Activated CD4-positive, alpha-beta memory T cell treated with anti-CD3 and anti-CD28 coated beads, Interleukin-2, amount 10 ng/mL, durations not matched to agents 7 days and 5 days (primary cell): ENCODE measurements at regions not wholly inside any gene's neighbourhood (a gene's known extent, or its start where the extent isn't known, plus 50 kb on each side); places are given as distances from the start of the nearest gene placed in this dataset.
"Not testable (repeated sequence)": the region's sequence is repeated elsewhere in the genome, so short reads cannot be mapped to it uniquely, and the experiment has no call there.

Experiments used
- CTCF ChIA-PET: fragments of 350-600 bp; sonication (Branson Sonifier 250); formaldehyde crosslinking; loops from one replicate; lab custom pipeline; 2021; ENCODE audit warnings: antibody characterized with exemption, inconsistent platforms; lab: Charles Lee
- POLR2A ChIA-PET: fragments of 350-600 bp; sonication (Branson Sonifier 250); formaldehyde crosslinking; loops from one replicate; lab custom pipeline; 2021; ENCODE audit warnings: antibody characterized with exemption; lab: Charles Lee
- DNase-seq: peaks from one replicate; pipeline ENCODE4 v3.0.0-alpha.2; 2020
- H3K27ac Mint-ChIP-seq: one replicate; pipeline ENCODE4 v1.8.0; 2021; ENCODE audit warnings: mild to moderate bottlenecking, mixed read lengths
- H3K27me3 Mint-ChIP-seq: one replicate; pipeline ENCODE4 v1.8.0; 2021; ENCODE audit warnings: mixed read lengths
- H3K36me3 Mint-ChIP-seq: one replicate; pipeline ENCODE4 v1.8.0; 2021; ENCODE audit warnings: low read depth, mixed read lengths
- H3K4me1 Mint-ChIP-seq: one replicate; pipeline ENCODE4 v1.8.0; 2021; ENCODE audit warnings: mixed read lengths
- H3K4me3 Mint-ChIP-seq: one replicate; pipeline ENCODE4 v1.8.0; 2021; ENCODE audit warnings: mild to moderate bottlenecking, mixed read lengths
- H3K9me3 Mint-ChIP-seq: one replicate; pipeline ENCODE4 v1.8.0; 2021; ENCODE audit warnings: mixed read lengths

GRCh38 chr2:234248213-234248710 is 197.8 kb downstream of the SPP2 start:
- H3K9me3 Mint-ChIP-seq, CTCF ChIA-PET, POLR2A ChIA-PET, DNase-seq, H3K36me3 Mint-ChIP-seq, H3K4me3 Mint-ChIP-seq, H3K27me3 Mint-ChIP-seq, H3K27ac Mint-ChIP-seq: not testable (repeated sequence)
- H3K4me1 Mint-ChIP-seq, result peaks cover 18% of the 10 kb centered on the region

DNA sequence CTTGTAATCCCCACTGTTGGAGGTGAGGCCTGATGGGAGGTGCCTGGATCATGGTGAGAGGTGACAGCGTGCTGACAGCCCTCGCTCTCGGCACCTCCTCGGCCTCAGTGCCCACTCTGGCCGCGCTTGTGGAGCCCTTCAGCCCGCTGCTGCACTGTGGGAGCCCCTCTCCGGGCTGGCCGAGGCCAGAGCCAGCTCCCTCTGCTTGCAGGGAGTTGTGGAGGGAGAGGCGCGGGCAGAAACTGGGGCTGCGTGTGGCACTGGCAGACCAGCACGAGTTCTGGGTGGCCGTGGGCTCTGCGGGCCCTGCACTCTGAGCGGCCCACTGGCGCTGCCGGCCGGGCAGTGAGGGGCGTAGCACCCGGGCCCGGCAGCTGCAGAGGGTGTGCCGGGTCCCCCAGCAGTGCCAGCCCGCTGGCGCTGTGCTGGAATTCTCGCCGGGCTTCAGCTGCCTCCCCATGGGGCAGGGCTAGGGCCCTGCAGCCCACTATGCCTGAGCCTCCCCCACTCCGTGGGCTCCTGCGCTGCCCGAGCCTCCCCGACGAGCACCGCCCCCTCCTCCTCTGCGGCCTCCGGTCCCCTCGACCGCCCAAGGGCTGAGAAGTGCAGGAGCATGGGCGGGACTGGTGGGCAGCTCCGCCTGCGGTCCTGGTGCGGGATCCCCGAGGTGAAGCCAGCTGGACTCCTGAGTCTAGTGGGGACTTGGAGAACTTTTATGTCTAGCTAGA is 197.1 kb downstream of the SPP2 start:
- ChIA-PET POLR2A (no interaction called here), CTCF (no interaction called here)
- no peak for DNase-seq
- Mint-ChIP-seq H3K27me3 (peaks cover 4% of the 10 kb centered on the region), H3K4me1 (peaks cover 21% of the 10 kb centered on the region), H3K4me3 (no peak overlapping the region), H3K36me3 (no peaks in the 10 kb centered on the region), H3K27ac (no peak overlapping the region), H3K9me3 (peaks cover 3% of the 10 kb centered on the region)

DNA sequence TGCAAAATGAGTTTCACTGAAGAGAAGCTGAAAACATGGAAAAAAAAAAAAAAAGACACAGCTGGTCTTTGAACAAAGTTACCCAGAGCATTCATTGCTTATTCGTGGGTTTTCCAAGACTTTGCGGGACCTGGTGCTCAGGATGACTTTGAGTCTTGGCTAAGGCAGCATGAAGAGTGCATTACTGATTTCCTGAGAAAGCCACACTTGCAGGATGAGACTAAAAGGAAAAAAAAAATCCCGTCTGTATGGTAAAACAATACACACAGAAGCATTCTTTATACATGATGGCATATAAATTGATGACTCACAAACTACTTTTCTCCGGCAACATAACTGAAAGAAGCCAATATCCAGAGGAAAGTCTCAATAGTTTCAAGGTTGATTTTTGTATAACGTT is 195.4 kb downstream of the SPP2 start:
- H3K36me3 Mint-ChIP-seq, result peaks cover 1% of the 10 kb centered on the region
- H3K27ac Mint-ChIP-seq, result no peak overlapping the region
- peaks cover 21% of the 10 kb centered on the region for H3K4me1 Mint-ChIP-seq
- H3K27me3 Mint-ChIP-seq, result peaks cover 3% of the 10 kb centered on the region
- POLR2A ChIA-PET, result interaction anchor here (0.5 to 0.6 kb wide), 2 partner anchors 99 to 691 kb away, joined by 3 to 4 read pairs; no protein-coding TSS in a partner anchor
- H3K9me3 Mint-ChIP-seq, result peaks cover 3% of the 10 kb centered on the region
- CTCF ChIA-PET, result no interaction called here
- no peak for DNase-seq
- no peak overlapping the region for H3K4me3 Mint-ChIP-seq

DNA sequence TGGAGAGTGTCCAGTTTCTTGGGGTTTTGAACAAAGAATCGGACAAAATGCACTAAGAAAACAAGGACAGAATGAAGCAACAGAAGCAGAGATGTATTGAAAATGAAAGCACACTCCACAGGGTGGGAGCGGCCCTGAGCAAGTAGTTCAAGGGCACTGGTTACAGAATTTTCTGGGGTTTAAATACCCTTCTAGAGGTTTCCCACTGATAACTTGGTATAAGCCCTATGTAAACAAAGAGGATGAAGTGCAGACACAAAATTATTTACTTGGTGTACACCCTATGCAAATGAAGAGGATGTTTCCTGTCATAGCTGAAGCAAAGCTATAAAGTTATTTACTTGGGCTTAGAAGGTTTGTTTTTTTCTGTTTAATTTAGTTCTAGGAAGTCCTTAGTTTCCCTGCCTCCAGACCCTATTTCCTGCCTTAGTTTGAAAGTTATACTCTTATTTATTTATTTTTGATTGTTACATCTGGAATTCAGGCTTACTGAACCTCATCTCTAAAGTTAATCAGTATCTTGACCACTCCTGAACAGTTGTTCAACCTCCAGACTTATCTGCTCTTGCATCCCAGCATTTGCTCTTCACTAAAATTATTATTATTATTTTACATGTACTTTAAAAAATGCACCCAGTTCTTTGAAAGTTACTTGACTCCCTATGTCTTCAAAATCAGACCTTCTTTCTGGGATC is 193.5 kb downstream of the SPP2 start:
- H3K4me3 Mint-ChIP-seq, result peak overlapping the region; percentile 53
- peak; percentile 23 for DNase-seq
- peaks cover 21% of the 10 kb centered on the region for H3K4me1 Mint-ChIP-seq
- no peaks in the 10 kb centered on the region for H3K27me3 Mint-ChIP-seq
- ChIA-PET CTCF (interaction anchor here (1.1 kb wide), 1 partner anchor 109 kb away, joined by 3 read pairs; no protein-coding TSS in a partner anchor), POLR2A (no interaction called here)
- peaks cover 4% of the 10 kb centered on the region for H3K36me3 Mint-ChIP-seq
- H3K27ac Mint-ChIP-seq, result peak overlapping the region; percentile 77
- H3K9me3 Mint-ChIP-seq, result peaks cover 5% of the 10 kb centered on the region

DNA sequence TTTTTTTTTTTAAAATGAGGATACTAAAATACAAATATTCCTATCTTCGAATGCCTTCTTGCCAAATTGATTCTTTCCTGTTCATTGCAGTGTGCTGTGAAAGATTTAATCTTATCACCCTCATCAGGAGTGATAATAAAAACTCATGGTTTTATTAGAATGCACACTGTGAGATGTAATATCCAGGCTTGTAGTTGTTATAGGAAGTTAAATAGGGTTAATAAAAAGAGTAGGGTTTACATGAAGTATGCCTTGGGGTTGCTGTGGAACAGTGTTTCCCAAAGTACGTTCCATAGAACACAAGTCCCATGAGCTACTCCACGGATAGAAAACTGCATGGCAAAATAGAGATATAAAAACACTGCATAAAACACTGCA is 191.9 kb downstream of the SPP2 start:
- ChIA-PET POLR2A (interaction anchor here (1.3 kb wide), 1 partner anchor 248 kb away, joined by 3 read pairs; no protein-coding TSS in a partner anchor), CTCF (interaction anchor here (0.8 to 1.9 kb wide), 3 partner anchors 30 to 253 kb away, joined by 3 to 4 read pairs (median 3); no protein-coding TSS in a partner anchor)
- peaks cover 7% of the 10 kb centered on the region for H3K9me3 Mint-ChIP-seq
- H3K36me3 Mint-ChIP-seq, result peaks cover 4% of the 10 kb centered on the region
- no peak for DNase-seq
- H3K27ac Mint-ChIP-seq, result no peak overlapping the region
- H3K27me3 Mint-ChIP-seq, result no peaks in the 10 kb centered on the region
- peaks cover 21% of the 10 kb centered on the region for H3K4me1 Mint-ChIP-seq
- H3K4me3 Mint-ChIP-seq, result no peak overlapping the region

DNA sequence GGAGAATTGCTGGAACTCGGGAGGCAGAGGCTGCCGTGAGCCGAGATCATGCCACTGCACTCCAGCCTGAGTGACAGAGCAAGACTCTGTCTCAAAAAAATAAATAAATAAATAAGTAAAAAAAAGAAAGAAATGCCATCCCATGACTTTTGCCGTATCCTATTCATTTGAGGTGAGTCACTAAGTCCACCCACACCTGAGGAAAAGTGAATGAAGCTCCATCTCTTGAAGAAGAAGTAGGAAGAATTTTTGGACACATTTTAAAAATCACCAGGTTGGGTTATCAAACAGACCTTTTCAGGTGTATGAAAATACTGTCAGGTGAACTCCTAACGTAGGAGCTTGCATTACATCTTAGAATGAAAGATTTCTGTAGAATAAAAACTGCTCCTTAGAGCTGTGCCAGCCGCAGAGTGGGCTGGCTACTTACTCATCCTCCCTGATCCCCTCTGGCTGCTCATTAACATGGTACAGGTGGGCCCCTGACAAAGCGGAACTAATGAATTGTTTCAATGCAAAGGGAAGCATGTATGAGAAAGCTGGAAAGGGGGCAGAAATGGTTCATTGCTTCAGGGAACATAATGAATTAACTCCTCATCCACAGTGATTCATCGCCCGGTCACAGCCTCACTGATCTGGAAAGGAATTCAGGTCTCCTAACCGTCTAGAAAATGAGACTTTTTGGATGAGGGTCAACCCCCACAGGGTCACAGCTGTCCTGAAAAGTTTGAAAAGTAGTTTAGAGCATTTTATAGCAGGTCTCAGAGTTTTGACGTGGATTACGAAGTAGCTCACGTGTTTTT is 191.4 kb downstream of the SPP2 start:
- POLR2A ChIA-PET, result interaction anchor here (1.3 kb wide), 1 partner anchor 249 kb away, joined by 3 read pairs; no protein-coding TSS in a partner anchor
- CTCF ChIA-PET, result interaction anchor here (0.8 to 1.9 kb wide), 2 partner anchors 48 to 253 kb away, joined by 3 to 4 read pairs; no protein-coding TSS in a partner anchor
- H3K4me3 Mint-ChIP-seq, result no peak overlapping the region
- H3K27me3 Mint-ChIP-seq, result no peaks in the 10 kb centered on the region
- H3K27ac Mint-ChIP-seq, result no peak overlapping the region
- H3K36me3 Mint-ChIP-seq, result peaks cover 4% of the 10 kb centered on the region
- peaks cover 7% of the 10 kb centered on the region for H3K9me3 Mint-ChIP-seq
- H3K4me1 Mint-ChIP-seq, result peaks cover 21% of the 10 kb centered on the region
- DNase-seq, result no peak

- no peak overlapping the region for H3K27ac Mint-ChIP-seq
- no peaks in the 10 kb centered on the region for H3K27me3 Mint-ChIP-seq
- peaks cover 21% of the 10 kb centered on the region for H3K4me1 Mint-ChIP-seq
- no peak overlapping the region for H3K4me3 Mint-ChIP-seq
- CTCF ChIA-PET, result no interaction called here
- no peak for DNase-seq
- H3K9me3 Mint-ChIP-seq, result peaks cover 7% of the 10 kb centered on the region
- POLR2A ChIA-PET, result interaction anchor here (1.3 kb wide), 1 partner anchor 250 kb away, joined by 3 read pairs; no protein-coding TSS in a partner anchor
- H3K36me3 Mint-ChIP-seq, result peaks cover 4% of the 10 kb centered on the region
Observed at GRCh38 chr2:234240917-234241316, 190.4 kb downstream of the SPP2 start.

- POLR2A ChIA-PET, result no interaction called here
- CTCF ChIA-PET, result no interaction called here
Observed at GRCh38 chr2:234235191-234235590, 184.7 kb downstream of the SPP2 start.

DNA sequence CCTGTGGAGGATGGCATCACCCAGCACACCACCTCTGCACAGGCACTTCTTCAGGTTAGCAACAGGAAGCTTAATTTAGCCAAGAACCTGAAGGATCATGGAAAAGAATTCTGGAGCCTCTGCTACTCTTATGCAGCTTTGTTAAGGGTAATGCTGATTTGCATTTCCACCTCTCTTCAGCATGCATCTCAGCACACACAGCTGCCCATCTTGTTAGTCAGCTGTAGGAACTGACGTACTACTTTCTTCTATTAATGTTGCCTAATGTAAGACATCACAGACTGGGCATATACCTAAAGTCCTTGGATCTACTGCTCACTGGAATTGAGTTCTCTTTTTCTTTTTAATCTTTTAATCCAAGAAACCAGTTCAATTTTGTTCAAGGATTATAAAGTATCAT is 181.0 kb downstream of the SPP2 start:
- DNase-seq, result no peak
- Mint-ChIP-seq H3K4me3 (no peak overlapping the region), H3K4me1 (peaks cover 2% of the 10 kb centered on the region), H3K9me3 (peaks cover 5% of the 10 kb centered on the region), H3K27ac (no peak overlapping the region), H3K36me3 (no peaks in the 10 kb centered on the region), H3K27me3 (peaks cover 1% of the 10 kb centered on the region)
- CTCF ChIA-PET, result no interaction called here
- POLR2A ChIA-PET, result no interaction called here

More at GRCh38 chr2:234235191-234235590, 184.7 kb downstream of the SPP2 start:
- Mint-ChIP-seq H3K36me3 (no peaks in the 10 kb centered on the region), H3K9me3 (peaks cover 6% of the 10 kb centered on the region), H3K4me1 (no peaks in the 10 kb centered on the region), H3K4me3 (no peak overlapping the region), H3K27me3 (no peaks in the 10 kb centered on the region), H3K27ac (no peak overlapping the region)
- no peak for DNase-seq

DNA sequence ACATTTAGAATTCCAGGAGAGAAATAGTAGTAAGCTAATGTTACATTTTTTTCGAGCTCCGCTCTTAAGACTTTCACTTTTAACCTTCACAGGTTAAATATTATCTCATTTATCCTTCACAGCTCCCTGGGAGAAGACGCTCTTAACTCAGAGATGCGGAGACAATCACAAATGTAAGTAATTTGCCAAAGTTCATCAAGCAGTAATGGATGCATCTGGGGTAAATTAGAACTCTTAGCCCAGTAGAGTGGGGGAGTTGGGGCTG is 168.5 kb downstream of the SPP2 start:
- no peak overlapping the region for H3K27ac Mint-ChIP-seq
- POLR2A ChIA-PET, result no interaction called here
- H3K27me3 Mint-ChIP-seq, result peaks cover 3% of the 10 kb centered on the region
- H3K4me1 Mint-ChIP-seq, result peaks cover 14% of the 10 kb centered on the region
- H3K9me3 Mint-ChIP-seq, result peaks cover 19% of the 10 kb centered on the region
- H3K36me3 Mint-ChIP-seq, result peaks cover 7% of the 10 kb centered on the region
- DNase-seq, result no peak
- no peak overlapping the region for H3K4me3 Mint-ChIP-seq
- CTCF ChIA-PET, result no interaction called here

DNA sequence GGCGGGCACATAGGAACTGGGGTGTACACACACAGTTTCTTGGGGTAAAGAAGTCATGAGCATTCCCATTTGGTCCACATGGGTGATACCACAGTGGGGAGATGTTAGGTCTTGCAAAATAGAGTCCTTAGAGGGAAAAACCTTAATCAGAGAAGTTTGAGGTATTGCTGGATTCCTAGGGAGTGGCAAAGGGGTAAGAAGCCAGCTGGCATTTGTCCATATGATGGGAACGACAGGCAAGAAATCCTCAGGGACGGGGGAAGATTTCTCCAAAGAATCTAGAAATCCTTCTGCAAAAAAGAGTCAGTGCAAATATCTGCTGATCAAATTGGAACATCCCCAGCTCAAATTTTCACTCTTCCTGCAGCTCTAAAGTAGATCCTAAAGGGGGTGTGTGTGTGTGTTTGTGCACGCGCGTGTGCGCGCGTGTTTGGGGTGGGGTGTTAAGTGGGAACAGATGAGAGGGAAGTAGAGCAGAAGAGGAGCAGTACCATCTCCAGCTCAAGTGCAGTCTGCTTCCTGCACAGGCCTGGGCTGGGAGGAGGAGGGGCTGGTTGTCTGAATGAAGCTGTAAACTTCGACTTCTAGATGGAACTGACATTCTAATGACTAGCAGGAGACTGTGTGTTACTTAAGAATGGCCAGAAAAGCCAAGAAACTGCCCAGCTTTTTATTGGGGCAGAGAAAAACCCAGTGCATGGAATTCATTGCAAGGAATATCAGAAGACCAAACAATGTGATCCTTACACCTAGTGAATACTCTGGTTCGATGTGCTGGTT is 168.0 kb downstream of the SPP2 start:
- ChIA-PET CTCF (no interaction called here), POLR2A (no interaction called here)
- peaks cover 3% of the 10 kb centered on the region for H3K27me3 Mint-ChIP-seq
- H3K36me3 Mint-ChIP-seq, result peaks cover 7% of the 10 kb centered on the region
- H3K4me3 Mint-ChIP-seq, result no peak overlapping the region
- peaks cover 14% of the 10 kb centered on the region for H3K4me1 Mint-ChIP-seq
- no peak overlapping the region for H3K27ac Mint-ChIP-seq
- DNase-seq, result no peak
- H3K9me3 Mint-ChIP-seq, result peaks cover 19% of the 10 kb centered on the region

DNA sequence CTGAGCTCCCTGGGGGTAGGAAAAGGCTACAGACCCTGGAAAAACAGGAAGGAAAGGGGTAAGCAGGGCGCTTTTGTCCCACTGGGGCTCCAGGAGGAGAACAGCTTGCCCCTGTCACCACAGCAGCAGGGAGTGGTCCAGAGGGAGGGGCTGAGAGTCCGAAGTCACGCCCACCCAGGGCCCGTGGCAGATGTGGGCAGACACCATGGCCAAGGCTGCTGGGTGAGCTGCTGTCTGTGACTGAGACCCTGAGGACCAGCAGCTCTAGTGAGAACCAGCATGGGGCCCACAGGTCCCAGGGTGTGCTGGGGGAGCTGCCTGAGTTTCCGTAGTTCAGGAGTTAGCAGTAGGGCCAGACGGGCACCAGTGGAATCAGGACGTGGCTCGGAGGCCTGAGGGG is 162.0 kb downstream of the SPP2 start:
- Mint-ChIP-seq H3K4me1 (peaks cover 11% of the 10 kb centered on the region), H3K4me3 (no peak overlapping the region), H3K36me3 (no peaks in the 10 kb centered on the region), H3K27me3 (peaks cover 1% of the 10 kb centered on the region), H3K9me3 (peaks cover 2% of the 10 kb centered on the region), H3K27ac (no peak overlapping the region)
- ChIA-PET POLR2A (no interaction called here), CTCF (interaction anchor here (1.0 kb wide), 1 partner anchor 30 kb away, joined by 3 read pairs; no protein-coding TSS in a partner anchor)
- no peak for DNase-seq
